Suprapubic skin (tissue), 4 donors: ENCODE measurements at regions not wholly inside any gene's neighbourhood (a gene's known extent, or its start where the extent isn't known, plus 50 kb on each side); places are given as distances from the start of the nearest gene placed in this dataset.

Experiments used
- DNase-seq, 2 donors: peaks; one replicate each; pipeline ENCODE4 v3.0.0-alpha.2; 2019; ENCODE audit warnings: low spot score in 2 of 2
- H3K27ac ChIP-seq: fragments of 200-600 bp; sonication (generic); one replicate; pipeline ENCODE4 v1.5.1; 2019
- H3K27me3 ChIP-seq: fragments of 200-600 bp; sonication (generic); one replicate; pipeline ENCODE4 v1.5.1; 2019
- H3K36me3 ChIP-seq: fragments of 200-600 bp; sonication (generic); one replicate; pipeline ENCODE4 v1.5.1; 2019
- H3K4me1 ChIP-seq: fragments of 200-600 bp; sonication (generic); one replicate; pipeline ENCODE4 v1.5.1; 2019
- H3K4me3 ChIP-seq: fragments of 200-600 bp; sonication (generic); one replicate; pipeline ENCODE4 v1.5.1; 2019; ENCODE audit warnings: mild to moderate bottlenecking
- H3K9me3 ChIP-seq: fragments of 200-600 bp; sonication (generic); one replicate; pipeline ENCODE4 v1.5.1; 2019
- CTCF ChIP-seq, 2 donors: fragments of 200-600 bp in 1 of 2; fragments of 450-650 bp in 1 of 2; sonication (generic) in 1 of 2; IDR thresholded peaks; one replicate each; pipeline ENCODE4 v1.5.1; 2016 to 2019; ENCODE audit warnings: antibody characterized with exemption in 2 of 2, mild to moderate bottlenecking in 1 of 2, moderate library complexity in 1 of 2
- EP300 ChIP-seq: sonication (generic); formaldehyde crosslinking; IDR thresholded peaks from one replicate; pipeline ENCODE4 v1.6.1; 2017; ENCODE audit warnings: antibody characterized with exemption
- POLR2A ChIP-seq, 2 donors: fragments of 450-650 bp; IDR thresholded peaks; one replicate each; pipeline ENCODE4 v1.6.1; 2017; ENCODE audit warnings: antibody characterized with exemption in 2 of 2, mild to moderate bottlenecking in 2 of 2, moderate library complexity in 2 of 2
- POLR2AphosphoS5 ChIP-seq, 3 donors: sonication (generic); formaldehyde crosslinking; IDR thresholded peaks; one replicate each; pipeline ENCODE4 v1.6.1; 2017; ENCODE audit warnings: antibody characterized with exemption in 3 of 3
- WGBS: methylation state at CpG from one replicate; pipeline ENCODE4 v1.1.5; 2018; 5-methylcytosine and 5-hydroxymethylcytosine counted together

- no peaks in the 10 kb centered on the region for H3K4me1 ChIP-seq
- TF ChIP-seq CTCF (IDR thresholded peaks at IDR 0.05), result no peak
- no peak for TF ChIP-seq POLR2AphosphoS5 (IDR thresholded peaks at IDR 0.05)
- no peak for TF ChIP-seq POLR2A (IDR thresholded peaks at IDR 0.05)
- TF ChIP-seq EP300, result no peak
- H3K36me3 ChIP-seq, result no peaks in the 10 kb centered on the region
- no peaks in the 10 kb centered on the region for H3K9me3 ChIP-seq
- no peak for DNase-seq
- no peak overlapping the region for H3K4me3 ChIP-seq
- no peak overlapping the region for H3K27ac ChIP-seq
- peaks cover 3% of the 10 kb centered on the region for H3K27me3 ChIP-seq
Observed at GRCh38 chr5:159835548-159835947, 80.7 kb upstream of the ADRA1B start.

- TF ChIP-seq CTCF (IDR thresholded peaks at IDR 0.05) (no peak), POLR2AphosphoS5 (IDR thresholded peaks at IDR 0.05) (no peak), EP300 (no peak), POLR2A (IDR thresholded peaks at IDR 0.05) (no peak)
- Histone ChIP-seq H3K4me3 (no peak overlapping the region), H3K27ac (no peak overlapping the region), H3K36me3 (no peaks in the 10 kb centered on the region), H3K9me3 (no peaks in the 10 kb centered on the region), H3K27me3 (peaks cover 3% of the 10 kb centered on the region), H3K4me1 (no peaks in the 10 kb centered on the region)
- DNase-seq, result no peak
Observed at GRCh38 chr5:159836691-159837090, 79.6 kb upstream of the ADRA1B start.

GRCh38 chr5:159837860-159838259 lies 78.4 kb upstream of the ADRA1B start:
- H3K9me3 ChIP-seq, result no peaks in the 10 kb centered on the region
- TF ChIP-seq POLR2AphosphoS5 (IDR thresholded peaks at IDR 0.05) (no peak), CTCF (IDR thresholded peaks at IDR 0.05) (no peak)
- no peaks in the 10 kb centered on the region for H3K4me1 ChIP-seq
- 64% methylated on average over 2 of the region's 2 CpGs for WGBS
- no peak overlapping the region for H3K4me3 ChIP-seq
- H3K27ac ChIP-seq, result no peak overlapping the region
- peaks cover 3% of the 10 kb centered on the region for H3K27me3 ChIP-seq
- DNase-seq, result no peak
- no peaks in the 10 kb centered on the region for H3K36me3 ChIP-seq

- Histone ChIP-seq H3K9me3 (no peaks in the 10 kb centered on the region), H3K4me3 (no peak overlapping the region), H3K4me1 (no peaks in the 10 kb centered on the region), H3K36me3 (no peaks in the 10 kb centered on the region), H3K27me3 (no peaks in the 10 kb centered on the region), H3K27ac (no peak overlapping the region)
- no peak for DNase-seq
- 53% methylated on average over 8 of the region's 8 CpGs for WGBS
- TF ChIP-seq CTCF (IDR thresholded peaks at IDR 0.05) (no peak), EP300 (no peak), POLR2A (IDR thresholded peaks at IDR 0.05) (no peak), POLR2AphosphoS5 (IDR thresholded peaks at IDR 0.05) (no peak)
Observed at GRCh38 chr5:159838551-159839222, 77.6 kb upstream of the ADRA1B start.

GRCh38 chr5:159844267-159845121 lies 71.8 kb upstream of the ADRA1B start:
- no peak overlapping the region for H3K4me3 ChIP-seq
- no peak overlapping the region for H3K27ac ChIP-seq
- WGBS, result 100% methylated on average over 1 of the region's 1 CpG
- H3K4me1 ChIP-seq, result no peaks in the 10 kb centered on the region
- H3K9me3 ChIP-seq, result no peaks in the 10 kb centered on the region
- H3K27me3 ChIP-seq, result no peaks in the 10 kb centered on the region
- H3K36me3 ChIP-seq, result no peaks in the 10 kb centered on the region
- TF ChIP-seq POLR2AphosphoS5 (IDR thresholded peaks at IDR 0.05), result no peak
- no peak for DNase-seq
